Epidermal melanocyte (primary cell): ENCODE measurements at regions not wholly inside any gene's neighbourhood (a gene's known extent, or its start where the extent isn't known, plus 50 kb on each side); places are given as distances from the start of the nearest gene placed in this dataset.

Experiments
- DNase-seq: peaks from one replicate; pipeline ENCODE4 v3.0.0; 2011; ENCODE audit warnings: low spot score; ENCODE audit not compliant: insufficient read length

- DNase-seq = no peak
These were observed 262.7 kb downstream of the TMA16 start for GRCh38 chr4:163757219-163757618.

DNA sequence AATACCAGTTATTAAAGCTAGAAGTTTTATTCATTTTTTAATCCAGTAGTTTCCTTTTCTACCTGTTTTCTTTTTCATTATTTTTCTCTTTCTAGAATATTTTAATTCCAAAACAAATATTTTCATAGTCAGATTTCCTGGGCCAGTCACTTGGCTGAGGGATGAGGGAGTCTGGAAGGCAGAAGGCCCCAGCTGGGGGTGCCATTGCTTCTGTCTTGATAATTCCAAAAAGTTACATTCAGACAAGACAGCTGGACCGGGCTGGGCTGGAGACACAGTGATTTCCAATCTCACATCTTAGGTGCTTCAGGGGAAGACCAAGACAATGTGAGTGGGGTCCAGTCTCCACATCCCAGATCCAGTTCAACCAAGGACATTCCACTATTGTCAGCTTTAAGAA lies 263.5 kb downstream of the TMA16 start:
- no peak for DNase-seq

- no peak for DNase-seq
These were observed 268.3 kb downstream of the TMA16 start for GRCh38 chr4:163762741-163763140.

GRCh38 chr4:163764569-163764968 lies 270.1 kb downstream of the TMA16 start:
- no peak for DNase-seq

DNA sequence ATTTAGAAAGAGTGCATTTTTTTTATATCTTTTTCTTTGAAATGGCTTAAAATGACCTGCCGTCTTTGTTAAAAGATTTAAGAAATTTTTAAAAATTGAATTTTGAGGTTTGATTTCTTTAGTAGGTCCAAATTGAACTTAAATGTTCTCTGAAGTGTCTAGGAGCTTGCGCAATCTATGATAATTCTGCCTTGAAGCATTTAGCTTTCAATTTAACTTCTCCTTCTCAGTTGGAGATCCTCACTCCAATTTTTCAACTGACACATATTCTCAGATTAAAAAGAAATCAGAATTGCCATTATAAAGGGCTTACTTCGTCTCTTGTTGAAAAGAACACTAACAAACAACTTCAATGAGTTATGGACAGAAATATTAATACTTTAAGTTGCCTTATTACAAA lies 273.5 kb downstream of the TMA16 start:
- no peak for DNase-seq

DNA sequence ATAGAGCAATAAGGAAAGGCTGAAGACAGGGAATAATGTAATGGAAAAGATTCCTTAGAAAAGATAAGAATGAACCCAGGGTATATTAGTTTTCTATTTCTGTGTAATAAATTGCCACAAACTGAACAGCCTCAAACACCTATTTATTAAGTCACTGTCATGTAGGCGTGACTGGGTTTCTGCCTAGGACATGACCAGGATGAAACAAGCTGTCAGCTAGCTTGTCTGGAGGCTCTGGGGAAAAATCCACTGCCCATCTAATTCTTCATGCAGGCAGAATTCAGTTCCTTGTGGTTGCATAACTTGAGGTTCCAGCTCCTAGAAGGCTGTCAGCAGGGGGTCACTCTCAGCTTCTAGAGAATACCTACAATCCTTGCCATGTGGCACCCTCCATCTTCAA lies 277.7 kb downstream of the TMA16 start:
- no peak for DNase-seq

DNA sequence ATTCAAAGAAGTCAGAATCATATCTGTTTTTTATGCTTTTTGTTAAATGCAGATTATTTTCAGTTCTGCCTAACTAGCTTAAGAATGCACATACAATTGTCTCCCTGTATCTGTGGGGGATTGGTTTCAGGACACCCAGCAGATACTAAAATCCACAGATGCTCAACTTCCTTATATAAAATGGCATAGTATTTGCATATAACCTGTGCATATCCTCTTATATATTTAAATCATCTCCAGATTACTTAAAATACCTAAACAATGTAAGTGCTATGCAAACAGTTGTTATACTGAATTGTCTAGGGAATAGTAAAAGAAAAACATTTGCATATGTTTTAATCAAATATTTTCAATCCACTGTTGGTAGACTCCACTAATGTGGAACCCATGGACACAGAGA lies 279.4 kb downstream of the TMA16 start:
- no peak for DNase-seq

DNA sequence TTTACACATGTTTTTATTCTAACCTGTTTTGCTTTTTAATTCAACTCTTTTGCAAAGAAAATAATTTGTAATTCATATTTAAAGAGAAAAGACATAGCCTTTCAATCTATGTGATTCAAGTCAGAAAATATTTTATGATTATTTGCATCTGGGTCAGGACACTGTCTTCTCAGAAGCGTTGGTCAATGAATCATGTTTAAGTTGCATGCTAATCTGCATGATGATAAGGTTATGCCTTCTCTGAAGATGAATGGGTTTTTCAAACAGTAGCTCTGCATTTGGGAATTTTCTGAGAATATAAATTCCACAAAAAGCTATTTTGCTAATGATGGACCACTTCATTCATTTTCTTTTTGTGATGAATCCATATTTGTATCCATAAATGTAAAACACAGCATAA lies 282.5 kb downstream of the TMA16 start:
- DNase-seq = no peak

DNA sequence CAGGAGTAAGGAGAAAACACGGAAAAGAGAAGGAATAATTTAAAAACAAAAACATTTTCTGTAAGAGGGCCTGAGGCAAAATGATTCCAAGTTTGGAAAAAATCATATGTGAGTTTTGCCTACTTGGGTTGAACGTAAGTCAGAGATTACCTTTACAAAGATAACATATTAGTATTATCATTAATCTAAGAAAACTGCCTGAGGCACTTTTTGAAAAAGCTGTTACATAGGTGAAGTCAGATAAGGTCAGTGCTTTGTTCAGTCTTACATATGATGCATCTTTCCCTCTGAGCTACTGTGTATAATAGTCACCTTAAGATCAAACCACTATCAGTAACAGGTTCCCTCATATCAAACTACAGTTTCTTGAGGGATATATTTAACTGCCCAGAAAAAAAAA lies 287.2 kb downstream of the TMA16 start:
- DNase-seq = no peak

- no peak for DNase-seq
These were observed 295.7 kb downstream of the TMA16 start for GRCh38 chr4:163790231-163790630.

DNA sequence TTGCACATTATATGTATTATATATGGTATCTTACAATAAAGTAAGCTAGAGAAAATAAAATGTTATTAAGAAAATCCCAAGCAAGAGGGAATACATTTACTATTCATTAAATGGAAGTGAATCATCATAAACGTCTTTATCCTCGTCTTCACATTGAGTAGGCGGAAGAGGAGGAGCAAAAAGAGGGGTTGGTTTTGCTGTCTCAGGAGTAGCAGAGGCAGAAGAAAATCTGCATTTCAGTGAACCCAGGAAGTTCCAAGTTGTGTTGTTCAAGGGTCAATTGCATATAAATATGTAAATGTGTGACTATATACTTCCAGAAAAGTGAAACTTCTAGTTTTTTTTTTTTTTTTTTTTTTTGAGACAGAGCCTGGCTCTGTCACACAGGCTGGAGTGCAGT lies 301.4 kb downstream of the TMA16 start:
- no peak for DNase-seq

DNA sequence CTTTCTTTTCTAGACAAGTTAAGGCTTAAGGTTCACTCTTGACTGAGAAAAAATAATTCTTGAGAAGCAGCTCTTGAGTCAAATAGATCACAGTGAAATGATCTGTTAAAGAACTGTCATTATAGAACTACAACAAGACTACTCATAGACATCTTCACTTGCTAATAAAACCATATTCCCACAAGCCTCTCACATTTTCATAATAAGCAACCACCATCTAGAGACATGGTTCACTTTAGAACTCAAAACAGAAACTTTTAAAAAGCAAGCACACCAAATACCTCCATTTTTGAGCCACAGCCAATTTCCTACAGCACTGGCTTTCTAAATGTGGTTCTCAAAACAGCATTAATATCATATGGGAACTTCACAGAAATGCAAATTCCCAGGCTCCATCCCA lies 309.5 kb downstream of the TMA16 start:
- no peak for DNase-seq

- no peak for DNase-seq
These were observed 312.2 kb downstream of the TMA16 start for GRCh38 chr4:163806653-163807052.

GRCh38 chr4:163808011-163808410 lies 313.5 kb downstream of the TMA16 start:
- no peak for DNase-seq

DNA sequence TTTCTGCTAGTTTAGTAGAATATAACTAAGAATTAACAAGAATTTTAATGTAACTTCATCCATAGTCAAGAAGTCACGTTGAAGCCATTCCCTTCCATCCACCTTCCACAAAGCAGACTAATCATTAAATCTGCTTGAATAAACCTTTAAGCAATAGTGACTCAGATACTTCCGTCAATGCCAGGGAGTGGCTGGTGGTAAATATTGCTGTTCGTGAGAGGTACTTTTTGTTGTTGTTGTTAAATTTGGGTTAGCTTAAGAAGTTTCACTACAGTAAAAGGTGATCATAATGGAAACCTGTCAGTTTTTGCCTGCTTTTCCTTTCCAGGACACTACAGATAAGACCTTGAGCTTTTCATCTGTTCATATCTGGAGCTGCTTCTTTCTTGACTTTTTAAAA lies 316.3 kb downstream of the TMA16 start:
- no peak for DNase-seq

DNA sequence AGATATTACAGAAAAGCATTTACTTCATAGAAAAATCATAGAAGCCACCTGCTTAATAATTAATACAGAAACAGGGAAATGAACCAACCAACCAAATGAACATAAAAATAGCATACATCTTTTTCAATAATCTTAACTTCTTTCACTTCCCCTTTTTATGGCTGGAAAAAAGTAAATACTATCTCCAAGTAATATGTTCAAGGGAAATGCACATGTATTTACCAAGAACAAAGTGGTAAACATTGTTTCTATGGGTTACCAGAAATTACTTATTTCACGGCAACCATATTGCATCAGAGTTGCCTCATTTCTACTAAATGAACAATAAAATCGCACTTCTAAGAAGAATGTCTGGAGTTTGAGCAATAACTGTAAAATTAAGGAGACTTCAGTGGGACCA lies 321.3 kb downstream of the TMA16 start:
- no peak for DNase-seq

DNA sequence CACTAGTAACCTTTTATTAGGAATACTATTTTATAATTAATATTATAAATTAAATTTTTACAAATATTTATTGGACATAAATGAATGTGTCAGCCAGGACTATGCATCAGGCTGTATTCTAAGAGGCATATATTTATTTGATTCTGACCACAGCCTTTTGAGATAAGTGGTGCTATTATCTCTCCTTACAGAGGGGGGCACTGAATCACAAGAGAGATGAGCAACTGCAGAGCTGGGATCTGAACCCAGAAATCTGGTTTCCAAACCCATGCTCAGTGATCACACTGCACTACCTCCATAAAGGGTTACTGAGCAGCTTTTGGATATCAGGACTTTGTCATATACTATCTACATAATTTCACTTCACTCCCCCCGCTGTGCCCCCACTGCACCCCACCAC lies 322.0 kb downstream of the TMA16 start:
- DNase-seq = no peak

- DNase-seq = no peak
These were observed 324.2 kb downstream of the TMA16 start for GRCh38 chr4:163818673-163819072.

- no peak for DNase-seq
These were observed 339.2 kb downstream of the TMA16 start for GRCh38 chr4:163833669-163834068.

DNA sequence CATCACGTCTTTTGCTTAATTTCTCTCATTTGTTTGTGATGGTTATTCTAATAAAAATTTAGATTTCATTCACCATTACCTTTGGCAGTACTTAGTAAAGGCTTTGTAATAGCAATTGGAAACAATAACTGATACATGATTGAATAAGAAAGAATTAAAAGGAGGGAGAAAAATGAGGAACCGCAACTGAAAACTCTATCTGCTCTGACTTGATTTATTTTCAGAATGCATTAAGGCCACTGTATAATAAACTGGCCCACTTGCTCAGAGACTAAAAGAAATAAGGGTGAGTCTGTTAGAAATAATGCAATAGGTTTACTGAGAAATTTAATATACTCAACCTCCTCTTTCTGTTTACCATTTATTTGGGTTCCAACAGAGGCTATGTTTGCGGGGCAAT lies 351.5 kb downstream of the TMA16 start:
- no peak for DNase-seq

DNA sequence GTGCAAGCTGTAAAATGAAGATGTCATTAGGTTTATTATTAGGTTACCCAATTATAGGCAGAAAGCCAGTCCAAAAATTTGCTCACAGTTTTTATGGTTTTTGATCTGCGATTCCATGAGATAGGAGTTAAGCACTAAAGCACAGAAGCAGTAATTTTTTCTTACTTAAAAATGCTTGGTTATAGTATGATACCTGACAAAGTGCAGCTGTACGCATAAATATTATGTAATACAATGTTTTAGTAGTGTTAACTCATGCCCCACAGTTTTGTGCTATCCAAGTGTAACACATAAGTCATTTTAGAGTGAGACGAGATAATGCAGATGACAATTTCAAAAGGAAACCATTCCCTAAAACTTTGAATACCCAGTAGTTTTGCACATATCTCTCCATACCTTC lies 357.8 kb downstream of the TMA16 start:
- no peak for DNase-seq

DNA sequence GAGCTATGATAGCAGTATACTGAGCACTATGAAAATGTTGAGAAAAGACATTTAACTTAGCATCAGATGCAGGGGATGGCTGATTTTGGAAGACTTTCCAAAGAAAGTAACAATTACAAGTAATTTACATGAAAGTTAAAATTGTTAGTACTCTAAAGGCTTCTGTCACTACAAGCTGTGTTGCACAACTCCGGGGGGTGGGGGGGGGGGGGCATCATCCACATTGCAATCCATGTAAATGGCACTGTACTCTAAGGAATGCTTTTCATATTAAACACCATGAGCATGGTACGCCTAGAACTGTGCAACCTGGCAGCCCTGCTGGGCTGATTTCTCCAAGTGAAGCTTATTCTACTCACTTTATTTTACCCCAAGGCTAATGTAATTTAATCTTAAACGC lies 363.4 kb downstream of the TMA16 start:
- DNase-seq = no peak

DNA sequence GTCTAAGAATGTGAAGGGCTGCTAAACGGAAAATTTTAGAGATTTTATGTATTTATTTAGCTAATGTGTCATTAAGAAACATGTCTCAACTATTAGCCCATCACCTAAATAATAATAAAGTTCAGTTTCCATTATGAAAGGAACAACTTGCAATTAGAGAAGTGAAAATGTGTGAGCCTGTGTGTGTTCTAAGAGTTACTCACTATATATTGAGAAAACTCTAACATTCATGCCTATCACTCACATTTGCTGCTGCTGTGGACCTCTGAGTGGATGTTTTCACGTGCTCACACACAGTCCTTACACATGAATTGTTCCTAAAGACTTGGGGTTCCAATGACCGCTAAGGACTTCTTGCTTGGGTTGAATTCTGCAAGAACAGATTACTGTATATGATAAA lies 364.0 kb downstream of the TMA16 start:
- no peak for DNase-seq

- DNase-seq = no peak
These were observed 368.6 kb downstream of the TMA16 start for GRCh38 chr4:163863082-163863481.

- no peak for DNase-seq
These were observed 370.5 kb downstream of the TMA16 start for GRCh38 chr4:163865010-163865409.
